SKM-1 (cell line): ENCODE measurements at regions not wholly inside any gene's neighbourhood (a gene's known extent, or its start where the extent isn't known, plus 50 kb on each side); places are given as distances from the start of the nearest gene placed in this dataset.

ENCODE experiments used
- DNase-seq: peaks from one replicate; lab custom pipeline; 2025; ENCODE audit not compliant: unreplicated experiment; lab: John Stamatoyannopoulos, UW

DNA sequence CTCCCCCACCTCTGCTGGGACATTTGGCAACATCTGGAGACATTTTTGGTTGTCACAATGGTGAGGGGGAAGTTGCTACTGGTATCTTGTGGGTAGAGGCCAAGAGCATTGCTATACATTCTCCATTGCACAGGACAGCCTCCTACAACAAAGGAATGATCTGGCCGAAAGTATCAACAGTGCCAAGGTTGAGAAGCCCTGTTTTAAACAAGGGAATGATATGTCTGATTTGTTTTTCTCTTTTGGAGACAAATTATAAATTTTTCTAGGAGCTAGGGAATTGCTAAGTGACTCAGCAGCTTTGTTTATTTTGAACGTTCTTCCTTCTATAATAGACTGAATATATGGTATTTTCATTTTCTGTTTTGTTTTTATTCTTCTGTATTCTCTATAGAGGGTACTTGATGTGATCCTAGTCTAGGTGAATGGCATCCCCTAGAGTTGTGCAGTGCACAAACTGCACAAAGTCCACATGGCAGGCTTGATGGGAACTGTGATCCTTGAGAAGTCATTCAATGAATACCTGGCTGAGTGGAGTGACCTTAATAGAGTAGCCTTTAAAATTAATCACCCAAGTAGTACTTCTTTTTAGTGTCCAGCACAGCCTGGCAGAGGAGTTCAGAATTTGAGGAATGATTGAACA is 288.6 kb upstream of the USP24 start:
- no peak for DNase-seq

- DNase-seq: no peak
These were observed 285.4 kb upstream of the USP24 start for GRCh38 chr1:55500601-55501000.

DNA sequence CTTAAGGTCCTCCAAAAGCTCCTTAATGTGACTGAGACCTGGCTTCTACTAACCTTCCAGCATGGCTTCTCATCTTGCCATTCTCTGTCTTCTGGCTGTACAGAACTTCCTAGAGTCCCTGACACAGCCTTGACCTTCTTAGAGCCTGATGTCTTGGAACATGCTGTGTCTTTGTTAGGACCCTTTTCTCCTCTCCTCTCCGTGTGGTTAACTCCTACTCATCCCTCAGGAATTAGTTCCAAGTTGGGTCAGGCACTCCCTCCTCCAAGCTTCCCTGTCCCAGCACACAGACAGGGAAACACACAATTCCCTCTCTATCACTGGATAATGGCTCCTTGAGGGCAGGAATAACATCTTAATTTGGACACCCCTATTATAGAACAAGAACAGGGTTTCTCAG is 275.4 kb upstream of the USP24 start:
- no peak for DNase-seq

DNA sequence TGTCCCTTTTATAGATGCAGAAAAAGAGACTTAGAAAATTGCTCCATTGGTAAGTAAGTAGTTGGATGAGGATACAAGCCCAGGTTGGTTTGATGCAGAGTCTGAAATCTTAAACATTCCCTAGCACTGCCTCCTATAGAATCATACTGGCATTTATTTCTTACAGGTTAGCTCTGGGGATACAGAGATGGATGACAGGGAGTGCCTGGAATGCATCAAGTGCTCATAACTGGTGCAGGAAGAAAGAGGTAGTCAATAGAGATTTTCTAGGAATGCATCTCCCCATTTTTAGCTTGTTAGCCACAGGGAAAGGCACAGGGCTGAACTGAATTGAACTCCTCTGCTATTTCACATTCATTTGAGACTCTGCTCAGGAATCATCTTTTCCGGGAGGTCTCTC is 269.0 kb upstream of the USP24 start:
- DNase-seq: no peak

- no peak for DNase-seq
These were observed 268.4 kb upstream of the USP24 start for GRCh38 chr1:55483523-55483922.

DNA sequence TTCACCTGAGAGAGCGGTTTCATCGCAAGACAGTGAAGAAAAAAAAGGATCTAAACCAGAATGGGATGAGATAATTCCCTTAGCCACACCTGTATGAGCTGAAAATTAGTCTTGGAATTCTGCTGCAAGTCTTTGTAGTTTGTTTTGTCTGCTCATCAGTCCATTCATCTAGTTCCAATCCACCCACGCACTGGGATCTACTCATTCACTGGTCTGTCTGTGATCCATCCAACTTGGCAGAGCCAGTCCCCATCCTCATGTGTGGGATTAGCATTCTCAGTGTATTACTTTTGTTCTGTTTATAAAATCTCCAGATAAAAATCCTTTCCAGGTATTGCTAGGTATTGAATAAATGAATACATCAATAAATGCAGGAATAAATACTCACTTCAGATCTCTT is 266.5 kb upstream of the USP24 start:
- DNase-seq: no peak

DNA sequence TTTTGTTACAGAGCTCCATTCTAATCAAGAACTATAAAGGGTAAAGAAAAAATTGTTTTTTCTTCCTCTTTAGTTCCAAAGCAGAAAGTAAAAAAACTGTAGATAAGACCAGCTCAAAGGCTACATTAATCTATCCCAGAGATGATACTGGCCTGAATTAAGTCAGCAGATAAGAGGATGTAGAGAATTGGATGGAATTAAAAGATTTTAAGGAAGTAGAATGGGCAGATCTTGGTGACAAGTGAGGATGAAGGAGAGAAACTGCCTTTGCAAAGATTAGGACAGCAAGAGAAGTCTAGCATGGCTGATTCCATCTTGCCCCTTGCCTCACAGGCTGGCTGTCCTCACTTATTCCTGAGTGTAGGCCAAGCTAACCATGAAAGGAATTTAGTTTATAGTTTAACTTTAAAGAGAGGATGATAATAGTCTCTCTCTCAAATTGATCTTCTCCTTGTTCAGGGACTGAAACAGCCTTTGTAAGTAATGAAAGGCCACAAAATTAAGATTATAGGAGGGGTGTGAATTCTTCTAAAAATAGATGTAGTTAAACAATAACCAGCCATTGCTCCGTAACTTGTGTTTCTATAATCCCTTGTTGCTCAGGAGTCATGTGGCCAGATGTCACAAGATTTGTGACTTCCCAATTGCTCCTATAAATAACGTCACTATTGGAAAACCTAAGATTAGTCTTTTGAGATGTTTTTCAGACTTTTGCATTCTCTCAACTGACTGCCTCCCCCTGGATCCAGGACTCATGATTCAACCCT is 265.0 kb upstream of the USP24 start:
- no peak for DNase-seq

DNA sequence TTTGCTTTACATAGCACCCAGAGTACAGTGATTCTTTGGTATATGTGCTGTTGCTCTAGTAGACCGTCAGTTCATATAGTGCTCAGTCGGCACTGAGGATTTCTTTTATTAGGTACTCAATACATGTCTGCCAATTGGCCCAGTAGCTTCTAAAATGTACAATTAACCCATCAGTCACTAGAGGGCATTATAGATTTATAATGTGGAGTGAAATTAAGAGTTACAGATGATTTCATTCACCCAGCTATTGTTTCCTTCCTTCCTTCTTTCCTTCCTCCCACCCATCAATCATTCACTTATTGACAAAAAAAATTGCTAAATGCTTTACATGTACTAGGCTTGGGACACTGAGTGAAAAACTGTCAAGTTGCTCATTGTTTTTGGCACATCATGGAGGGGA is 263.6 kb upstream of the USP24 start:
- peak; percentile 18 for DNase-seq

GRCh38 chr1:55477953-55478352 is 262.8 kb upstream of the USP24 start:
- DNase-seq: no peak

GRCh38 chr1:55476445-55477015 is 261.4 kb upstream of the USP24 start:
- no peak for DNase-seq

GRCh38 chr1:55474168-55474786 is 259.1 kb upstream of the USP24 start:
- DNase-seq: peak; percentile 61

- DNase-seq: no peak
These were observed 258.5 kb upstream of the USP24 start for GRCh38 chr1:55473661-55474060.

- no peak for DNase-seq
These were observed 257.6 kb upstream of the USP24 start for GRCh38 chr1:55472784-55473183.

DNA sequence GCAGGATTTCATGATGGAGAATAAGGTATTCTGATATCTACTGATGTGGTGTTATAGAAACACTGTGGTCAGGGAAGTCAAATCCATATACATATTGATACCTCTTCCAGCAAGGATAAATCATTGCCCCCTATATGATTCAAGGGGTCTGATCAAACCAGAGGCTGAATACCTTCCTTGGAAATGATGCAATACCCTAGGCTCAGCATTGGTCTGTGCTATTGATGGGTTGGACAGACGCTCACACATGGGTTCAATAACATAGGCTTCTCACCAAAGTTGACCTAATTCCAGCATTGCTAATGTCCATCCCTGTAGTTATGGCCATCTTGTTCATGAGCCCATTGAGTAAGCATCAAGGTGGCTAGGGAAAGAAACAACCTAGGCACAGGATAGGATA is 257.0 kb upstream of the USP24 start:
- no peak for DNase-seq

DNA sequence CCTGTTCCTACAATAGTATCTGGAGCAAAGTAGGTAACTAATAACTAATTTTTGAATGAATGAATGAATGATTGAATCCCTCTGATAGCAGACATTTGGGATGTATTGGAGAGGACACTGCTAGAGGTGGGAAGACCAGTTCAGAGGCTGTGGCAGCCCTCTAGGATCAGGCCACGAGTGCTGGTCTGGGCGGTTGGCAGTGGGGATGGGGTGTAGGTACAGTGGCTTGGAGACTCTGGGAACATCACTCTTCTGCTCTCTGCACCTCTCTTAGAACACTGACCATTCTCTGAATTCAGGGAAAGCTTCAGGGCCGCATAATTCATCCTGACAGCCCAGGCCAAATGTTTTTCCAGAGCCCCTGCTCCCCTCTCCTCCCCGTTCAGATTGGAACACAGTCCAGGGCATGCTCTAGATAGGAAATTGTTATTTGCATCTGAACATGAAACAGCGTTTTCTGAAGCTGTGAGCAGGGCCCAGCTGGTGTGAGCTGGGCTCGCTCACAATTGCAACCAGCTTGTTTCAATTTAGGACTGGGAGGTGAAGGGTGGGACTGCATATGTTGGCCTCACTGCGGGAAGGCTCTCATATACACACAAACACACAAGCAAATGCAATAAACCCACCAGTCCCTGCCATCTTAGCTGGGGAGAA is 253.1 kb upstream of the USP24 start:
- no peak for DNase-seq

- DNase-seq: no peak
These were observed 251.8 kb upstream of the USP24 start for GRCh38 chr1:55466921-55467320.

GRCh38 chr1:55466373-55466772 is 251.2 kb upstream of the USP24 start:
- no peak for DNase-seq

DNA sequence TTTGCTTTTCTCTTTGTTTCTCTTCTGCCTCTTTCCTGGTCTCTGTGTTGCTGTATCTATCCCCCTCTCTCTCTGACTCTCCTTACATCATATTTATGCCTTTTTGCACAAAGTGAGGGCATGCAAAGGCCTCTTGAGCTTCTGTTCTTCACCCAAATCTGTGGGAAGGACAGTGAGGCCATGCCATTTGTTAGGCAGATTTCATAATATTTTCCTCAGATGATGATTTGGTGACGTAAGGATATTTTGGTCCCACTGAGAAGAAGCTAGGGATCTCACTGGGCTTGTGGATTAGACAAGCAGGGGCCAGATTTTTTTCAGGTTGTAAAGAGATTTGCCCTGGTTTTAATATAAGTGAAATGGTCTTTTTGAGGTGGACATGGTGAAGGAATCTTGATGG is 249.4 kb upstream of the USP24 start:
- no peak for DNase-seq

GRCh38 chr1:55463814-55464475 is 248.8 kb upstream of the USP24 start:
- no peak for DNase-seq

GRCh38 chr1:55457874-55458273 is 242.7 kb upstream of the USP24 start:
- no peak for DNase-seq

DNA sequence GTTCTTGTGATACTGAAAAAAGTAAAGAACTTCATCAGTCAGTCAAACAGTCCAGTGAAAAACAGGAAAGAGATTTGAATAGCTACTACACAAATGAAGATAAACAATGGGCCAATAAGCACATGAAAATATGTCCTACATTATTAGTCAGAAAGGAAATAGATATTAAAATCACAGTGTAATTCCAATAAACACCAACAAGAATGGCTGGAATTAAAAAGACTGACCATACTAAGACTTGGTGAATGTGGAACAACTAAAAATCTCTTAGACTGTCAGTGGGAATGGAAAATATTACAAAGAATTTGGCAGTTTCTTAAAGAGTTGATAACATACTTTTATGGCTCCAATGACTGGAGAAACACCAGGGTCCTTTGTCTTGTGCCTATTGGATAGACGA is 241.8 kb upstream of the USP24 start:
- DNase-seq: no peak
